Panc1 (cell line): ENCODE measurements at regions not wholly inside any gene's neighbourhood (a gene's known extent, or its start where the extent isn't known, plus 50 kb on each side); places are given as distances from the start of the nearest gene placed in this dataset.

ENCODE experiments used
- CTCF ChIP-seq: fragments of 450-650 bp; IDR thresholded peaks from 2 replicates; pipeline ENCODE4 v1.5.1; 2017; ENCODE audit warnings: mild to moderate bottlenecking
- POLR2AphosphoS5 ChIP-seq: IDR thresholded peaks from 2 replicates; pipeline ENCODE4 v1.6.1; 2012; ENCODE audit warnings: mild to moderate bottlenecking, low read depth, low read length, moderate library complexity
- REST ChIP-seq, 2 experiments: IDR thresholded peaks; 2 replicates each; pipeline ENCODE4 v1.6.1; 2011 to 2012; ENCODE audit warnings: low read depth in 2 of 2, control low read depth in 1 of 2, low read length in 1 of 2, mild to moderate bottlenecking in 1 of 2, moderate library complexity in 1 of 2; ENCODE audit not compliant: insufficient read depth in 1 of 2
- SIN3A ChIP-seq: IDR thresholded peaks from 2 replicates; pipeline ENCODE4 v1.6.1; 2012; ENCODE audit warnings: low read depth, mild to moderate bottlenecking, low read length, moderate library complexity, borderline replicate concordance; ENCODE audit not compliant: insufficient read depth
- TCF7L2 ChIP-seq: IDR thresholded peaks from 2 replicates; pipeline ENCODE4 v1.6.1; 2011; ENCODE audit warnings: mild to moderate bottlenecking, low read depth, low read length, inconsistent platforms

- TF ChIP-seq CTCF, result no peak
- no peak for TF ChIP-seq TCF7L2
- no peak for TF ChIP-seq POLR2AphosphoS5
- no peak for TF ChIP-seq REST (IDR thresholded peaks at IDR 0.05; ENCODE audit: insufficient read depth in 1 of 2, low read depth in 2 of 2, low read length in 1 of 2)
- no peak for TF ChIP-seq SIN3A
These were observed 61.8 kb downstream of the RTP5 start for GRCh38 chr2:241931084-241931975.
